ENCODE measurements at regions not wholly inside any gene's neighbourhood (a gene's known extent, or its start where the extent isn't known, plus 50 kb on each side); places are given as distances from the start of the nearest gene placed in this dataset.

DNA sequence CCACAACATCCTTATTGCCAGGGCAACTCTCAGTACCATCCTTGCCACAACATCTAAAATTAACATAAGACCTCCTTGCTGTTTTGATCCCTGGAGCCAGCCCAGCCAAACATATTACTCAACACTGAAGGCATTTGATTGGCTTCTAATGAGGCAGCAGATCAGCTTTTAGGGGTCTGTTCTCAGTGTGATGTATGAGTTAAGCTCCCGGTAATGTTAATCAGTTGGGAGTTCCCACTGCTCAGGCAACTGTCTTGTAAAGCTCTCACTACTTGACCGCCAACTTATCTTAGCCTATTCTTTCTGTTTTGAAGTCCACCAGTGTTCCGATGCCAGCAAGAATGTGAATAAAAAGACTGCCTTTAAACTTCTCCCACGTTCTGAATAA is 158.9 kb downstream of the FOXB1 start:
- CTCF ChIA-PET: interaction anchor here (1.6 kb wide), 1 partner anchor 438 kb away, joined by 3 read pairs; no protein-coding TSS in a partner anchor
- DNase-seq (ENCODE audit: low read depth, low spot score) (no peak), ATAC-seq (no peak)
- no TSS peak for BruUV-seq (replicated peaks)
- Histone ChIP-seq H4K20me1 (ENCODE audit: insufficient read depth) (no peaks in the 10 kb centered on the region), H3K27ac (ENCODE audit: low read depth, low read length) (no peak overlapping the region), H3K27me3 (ENCODE audit: insufficient read depth, low read length) (peaks cover 57% of the 10 kb centered on the region), H3K9ac (ENCODE audit: low read length) (no peak overlapping the region), H3K9me3 (ENCODE audit: control insufficient read depth in 1 of 2, insufficient read depth in 1 of 2, low read depth in 1 of 2, low read length in 2 of 2) (no peaks in the 10 kb centered on the region), H3K36me3 (ENCODE audit: control insufficient read depth in 1 of 2, insufficient read depth in 2 of 2, low read length in 2 of 2) (no peaks in the 10 kb centered on the region), H3K4me1 (ENCODE audit: control insufficient read depth in 1 of 2, insufficient read depth in 2 of 2, low read length in 2 of 2) (no peaks in the 10 kb centered on the region), H2AFZ (ENCODE audit: low read depth, low read length, poor library complexity, severe bottlenecking) (no peak overlapping the region), H3K4me2 (ENCODE audit: low read length) (no peak overlapping the region), H3K9me2 (ENCODE audit: insufficient read depth) (no peaks in the 10 kb centered on the region), H3K79me2 (ENCODE audit: insufficient read depth, low read length) (no peaks in the 10 kb centered on the region), H3K4me3 (replicated peaks in 1 of 2; ENCODE audit: low read depth in 1 of 2, low read length in 2 of 2) (no peak overlapping the region)
- RAD21 ChIA-PET (ENCODE audit: low non-redundant PET in 1 of 2, low total read pairs in 2 of 2, uncharacterized antibody in 2 of 2, unreplicated experiment in 2 of 2): no interaction called here
- intact Hi-C loops (cut with micrococcal nuclease): no loop called here
- POLR2A ChIA-PET: no interaction called here
- TF ChIP-seq ELF1 (IDR thresholded peaks at IDR 0.05; ENCODE audit: borderline replicate concordance, low read depth) (no peak), POLR2AphosphoS5 (IDR thresholded peaks at IDR 0.05; ENCODE audit: low read depth, low read length) (no peak), EGR1 (IDR thresholded peaks at IDR 0.05; ENCODE audit: low read depth) (no peak), YY1 (IDR thresholded peaks at IDR 0.05; ENCODE audit: extremely low read depth, insufficient replicate concordance, low read depth, low read length) (no peak), ZFX (IDR thresholded peaks at IDR 0.05) (no peak), FOSL1 (IDR thresholded peaks at IDR 0.05; ENCODE audit: low read depth) (no peak), SIN3A (IDR thresholded peaks at IDR 0.05; ENCODE audit: low read depth) (no peak), EZH2phosphoT487 (IDR thresholded peaks at IDR 0.05; ENCODE audit: borderline replicate concordance) (no peak), CEBPB (IDR thresholded peaks at IDR 0.05; ENCODE audit: low read depth) (no peak), RAD21 (IDR thresholded peaks at IDR 0.05; ENCODE audit: low read depth) (no peak), SRF (IDR thresholded peaks at IDR 0.05; ENCODE audit: low read depth) (no peak)
- TF ChIP-seq, protein P1, sequence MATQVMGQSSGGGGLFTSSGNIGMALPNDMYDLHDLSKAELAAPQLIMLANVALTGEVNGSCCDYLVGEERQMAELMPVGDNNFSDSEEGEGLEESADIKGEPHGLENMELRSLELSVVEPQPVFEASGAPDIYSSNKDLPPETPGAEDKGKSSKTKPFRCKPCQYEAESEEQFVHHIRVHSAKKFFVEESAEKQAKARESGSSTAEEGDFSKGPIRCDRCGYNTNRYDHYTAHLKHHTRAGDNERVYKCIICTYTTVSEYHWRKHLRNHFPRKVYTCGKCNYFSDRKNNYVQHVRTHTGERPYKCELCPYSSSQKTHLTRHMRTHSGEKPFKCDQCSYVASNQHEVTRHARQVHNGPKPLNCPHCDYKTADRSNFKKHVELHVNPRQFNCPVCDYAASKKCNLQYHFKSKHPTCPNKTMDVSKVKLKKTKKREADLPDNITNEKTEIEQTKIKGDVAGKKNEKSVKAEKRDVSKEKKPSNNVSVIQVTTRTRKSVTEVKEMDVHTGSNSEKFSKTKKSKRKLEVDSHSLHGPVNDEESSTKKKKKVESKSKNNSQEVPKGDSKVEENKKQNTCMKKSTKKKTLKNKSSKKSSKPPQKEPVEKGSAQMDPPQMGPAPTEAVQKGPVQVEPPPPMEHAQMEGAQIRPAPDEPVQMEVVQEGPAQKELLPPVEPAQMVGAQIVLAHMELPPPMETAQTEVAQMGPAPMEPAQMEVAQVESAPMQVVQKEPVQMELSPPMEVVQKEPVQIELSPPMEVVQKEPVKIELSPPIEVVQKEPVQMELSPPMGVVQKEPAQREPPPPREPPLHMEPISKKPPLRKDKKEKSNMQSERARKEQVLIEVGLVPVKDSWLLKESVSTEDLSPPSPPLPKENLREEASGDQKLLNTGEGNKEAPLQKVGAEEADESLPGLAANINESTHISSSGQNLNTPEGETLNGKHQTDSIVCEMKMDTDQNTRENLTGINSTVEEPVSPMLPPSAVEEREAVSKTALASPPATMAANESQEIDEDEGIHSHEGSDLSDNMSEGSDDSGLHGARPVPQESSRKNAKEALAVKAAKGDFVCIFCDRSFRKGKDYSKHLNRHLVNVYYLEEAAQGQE (IDR thresholded peaks at IDR 0.05; ENCODE audit: low read depth): no peak

All from HCT116 (cell line).